HCT116 (cell line): ENCODE measurements at regions not wholly inside any gene's neighbourhood (a gene's known extent, or its start where the extent isn't known, plus 50 kb on each side); places are given as distances from the start of the nearest gene placed in this dataset.
"Not testable (repeated sequence)": the region's sequence is repeated elsewhere in the genome, so short reads cannot be mapped to it uniquely, and the experiment has no call there.

ENCODE experiments used
- CTCF ChIP-seq, 3 experiments: fragments of 200-600 bp in 1 of 3; sonication (generic) in 1 of 3; IDR thresholded peaks in 2 of 3; conservative IDR thresholded peaks in 1 of 3; 2 replicates each; pipeline ENCODE4 v1.5.1; 2012 to 2017; ENCODE audit warnings: low read depth in 2 of 3, low read length in 2 of 3, antibody characterized with exemption in 1 of 3, borderline replicate concordance in 1 of 3, control low read depth in 1 of 3, mild to moderate bottlenecking in 1 of 3, mixed read lengths in 1 of 3, mixed run types in 1 of 3, moderate library complexity in 1 of 3; ENCODE audit not compliant: insufficient read depth in 1 of 3
- ELF1 ChIP-seq: IDR thresholded peaks from 2 replicates; pipeline ENCODE4 v1.6.1; 2012; ENCODE audit warnings: low read depth, borderline replicate concordance
- EZH2 ChIP-seq: fragments of 200-600 bp; sonication (generic); IDR thresholded peaks from 2 replicates; pipeline ENCODE4 v1.6.1; 2017; ENCODE audit warnings: antibody characterized with exemption, mixed run types
- FOSL1 ChIP-seq: IDR thresholded peaks from 2 replicates; pipeline ENCODE4 v1.6.1; 2012; ENCODE audit warnings: low read depth
- POLR2A ChIP-seq: IDR thresholded peaks from 2 replicates; pipeline ENCODE4 v1.7.0; 2011; ENCODE audit warnings: borderline replicate concordance; ENCODE audit not compliant: insufficient read depth, insufficient read length; ENCODE audit errors: extremely low read depth
- RAD21 ChIP-seq: IDR thresholded peaks from 2 replicates; pipeline ENCODE4 v1.6.1; 2012; ENCODE audit warnings: low read depth, mild to moderate bottlenecking
- SP1 ChIP-seq: IDR thresholded peaks from 2 replicates; pipeline ENCODE4 v1.6.1; 2012; ENCODE audit warnings: low read depth
- ZFX ChIP-seq: fragments of 450-650 bp; IDR thresholded peaks from 2 replicates; pipeline ENCODE4 v1.6.1; 2017
- ZNF274 ChIP-seq: fragments of 200-500 bp; sonication (Bioruptor generic); IDR thresholded peaks from 2 replicates; pipeline ENCODE4 v1.6.1; 2014; ENCODE audit warnings: mild to moderate bottlenecking, low read depth, low read length, inconsistent platforms

GRCh38 chr6:11402581-11402980 lies 135.0 kb upstream of the TMEM170B start:
- not testable (repeated sequence) for TF ChIP-seq ZNF274; CTCF (IDR thresholded peaks at IDR 0.05 in 2 of 3, conservative IDR thresholded peaks at IDR 0.05 in 1 of 3; ENCODE audit: borderline replicate concordance in 1 of 3, insufficient read depth in 1 of 3, low read depth in 2 of 3, low read length in 2 of 3); POLR2A; FOSL1; ELF1; RAD21; SP1; EZH2; ZFX
